CD14-positive monocyte (primary cell): ENCODE measurements at regions not wholly inside any gene's neighbourhood (a gene's known extent, or its start where the extent isn't known, plus 50 kb on each side); places are given as distances from the start of the nearest gene placed in this dataset.

Experiments
- DNase-seq, 3 donors: peaks; one replicate each; pipeline ENCODE4 v3.0.0-alpha.2; 2011 to 2022
- H2AFZ ChIP-seq: 2 replicates; pipeline ENCODE4 v1.6.0; 2012; ENCODE audit warnings: mild to moderate bottlenecking, low read depth, low read length, inconsistent platforms; ENCODE audit not compliant: insufficient read depth, poor library complexity, severe bottlenecking
- H3K27ac ChIP-seq, 2 donors: 1 replicate in 1 of 2; 2 replicates in 1 of 2; pipeline ENCODE4 v1.5.1; 2012 to 2013; ENCODE audit warnings: low read length in 2 of 2, control low read depth in 1 of 2, inconsistent platforms in 1 of 2, low read depth in 1 of 2, mild to moderate bottlenecking in 1 of 2
- H3K27me3 ChIP-seq, 2 donors: one replicate each; pipeline versions ENCODE4 v1.6.0 to v1.6.1; 2011 to 2013; ENCODE audit warnings: low read length in 2 of 2; ENCODE audit not compliant: control insufficient read depth in 2 of 2, insufficient read depth in 2 of 2
- H3K36me3 ChIP-seq, 2 donors: replicated peaks in 1 of 2; 1 replicate in 1 of 2; 2 replicates in 1 of 2; pipeline versions ENCODE4 v1.5.1 to v1.6.1; 2012 to 2013; ENCODE audit warnings: low read length in 2 of 2, control low read depth in 1 of 2, inconsistent platforms in 1 of 2, mild to moderate bottlenecking in 1 of 2; ENCODE audit not compliant: insufficient read depth in 2 of 2, control insufficient read depth in 1 of 2
- H3K4me1 ChIP-seq, 2 donors: 1 replicate in 1 of 2; 2 replicates in 1 of 2; pipeline versions ENCODE4 v1.5.1 to v1.6.1; 2012 to 2013; ENCODE audit warnings: low read length in 2 of 2, control low read depth in 1 of 2, inconsistent platforms in 1 of 2, mild to moderate bottlenecking in 1 of 2, moderate library complexity in 1 of 2; ENCODE audit not compliant: insufficient read depth in 2 of 2, control insufficient read depth in 1 of 2
- H3K4me2 ChIP-seq: replicated peaks from 2 replicates; pipeline ENCODE3; 2012; ENCODE audit warnings: low read length, moderate library complexity, mild to moderate bottlenecking; ENCODE audit not compliant: poor library complexity, severe bottlenecking; ENCODE audit errors: extremely low read depth
- H3K4me3 ChIP-seq, 3 experiments: fragments of 200-600 bp in 1 of 3; sonication (generic) in 1 of 3; replicated peaks in 1 of 3; 1 replicate in 2 of 3; 2 replicates in 1 of 3; pipeline ENCODE4 v1.5.1; 2011 to 2013; ENCODE audit warnings: low read length in 3 of 3, mild to moderate bottlenecking in 3 of 3, control low read depth in 2 of 3, low read depth in 2 of 3, inconsistent platforms in 1 of 3, moderate library complexity in 1 of 3
- H3K79me2 ChIP-seq: 2 replicates; pipeline ENCODE4 v1.6.0; 2012; ENCODE audit warnings: mild to moderate bottlenecking, control low read depth, inconsistent platforms, low read length, moderate library complexity; ENCODE audit not compliant: insufficient read depth
- H3K9ac ChIP-seq: 2 replicates; pipeline ENCODE4 v1.6.0; 2017; ENCODE audit warnings: low read length, mild to moderate bottlenecking; ENCODE audit not compliant: insufficient read depth, poor library complexity, severe bottlenecking
- H3K9me3 ChIP-seq, 2 donors: replicated peaks in 1 of 2; 1 replicate in 1 of 2; 2 replicates in 1 of 2; pipeline versions ENCODE4 v1.5.1 to v1.6.1; 2012 to 2013; ENCODE audit warnings: low read length in 2 of 2, control low read depth in 1 of 2; ENCODE audit not compliant: control insufficient read depth in 1 of 2, insufficient read depth in 1 of 2
- H4K20me1 ChIP-seq: 2 replicates; pipeline ENCODE4 v1.6.0; 2012; ENCODE audit warnings: mild to moderate bottlenecking, low read length, control low read depth, moderate library complexity; ENCODE audit not compliant: insufficient read depth
- H3K27ac Mint-ChIP-seq, 7 donors: one replicate each; pipeline ENCODE4 v1.8.0; 2020; ENCODE audit warnings: mild to moderate bottlenecking in 7 of 7, mixed read lengths in 7 of 7, moderate library complexity in 6 of 7, inconsistent platforms in 2 of 7
- H3K27me3 Mint-ChIP-seq, 3 donors: one replicate each; pipeline ENCODE4 v1.8.0; 2021 to 2022; ENCODE audit warnings: low read depth in 3 of 3, mild to moderate bottlenecking in 3 of 3, mixed read lengths in 3 of 3, moderate library complexity in 3 of 3, inconsistent platforms in 1 of 3
- H3K36me3 Mint-ChIP-seq, 2 donors: one replicate each; pipeline ENCODE4 v1.8.0; 2020; ENCODE audit warnings: mixed read lengths in 2 of 2, inconsistent platforms in 1 of 2, mild to moderate bottlenecking in 1 of 2
- H3K4me1 Mint-ChIP-seq: one replicate; pipeline ENCODE4 v1.8.0; 2020; ENCODE audit warnings: mild to moderate bottlenecking, mixed read lengths
- H3K4me3 Mint-ChIP-seq, 2 donors: one replicate each; pipeline ENCODE4 v1.8.0; 2020; ENCODE audit warnings: mild to moderate bottlenecking in 2 of 2, mixed read lengths in 2 of 2, moderate library complexity in 1 of 2
- H3K9me3 Mint-ChIP-seq, 7 donors: one replicate each; pipeline ENCODE4 v1.8.0; 2020 to 2022; ENCODE audit warnings: mixed read lengths in 7 of 7, mild to moderate bottlenecking in 6 of 7, moderate library complexity in 6 of 7, inconsistent platforms in 2 of 7
- WGBS: methylation state at CpG from one replicate; pipeline ENCODE4 v1.1.5; 2013; ENCODE audit warnings: missing lambda C conversion rate; ENCODE audit not compliant: insufficient coverage; 5-methylcytosine and 5-hydroxymethylcytosine counted together
- intact Hi-C, 2 donors: fragments of 100-400 bp; cut with micrococcal nuclease; formaldehyde crosslinking; loops; one replicate each; pipeline versions ENCODE4 v1.15.0 to v1.15.1; 2023
- TF ChIP-seq, protein P1 (sequence below): fragments of 200-600 bp; IDR thresholded peaks from one replicate; pipeline ENCODE4 v1.8.0; 2022; ENCODE audit warnings: antibody characterized with exemption, mild to moderate bottlenecking

DNA sequence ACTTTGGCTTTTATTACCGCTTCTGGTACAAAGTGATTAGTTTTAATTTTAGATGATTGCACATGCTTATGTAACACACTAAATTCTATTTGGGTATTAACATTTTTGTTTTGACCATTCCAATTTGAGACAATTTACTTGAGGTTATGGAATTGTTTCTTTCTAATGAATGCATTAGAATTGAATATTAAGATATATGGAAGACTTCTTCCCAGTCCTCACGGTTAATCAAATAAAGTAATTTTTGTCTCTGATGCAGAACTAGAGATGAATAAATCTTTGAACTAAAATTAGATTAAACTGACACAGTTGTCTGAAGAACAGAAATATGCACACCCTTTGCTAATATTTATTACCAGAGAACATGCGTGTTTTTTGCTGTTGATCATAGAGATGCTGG, 127.1 kb upstream of the FBXL17 start:
- no peak for DNase-seq
- no peak overlapping the region for H3K9ac ChIP-seq
- no peak overlapping the region for H2AFZ ChIP-seq
- TF ChIP-seq, protein P1, sequence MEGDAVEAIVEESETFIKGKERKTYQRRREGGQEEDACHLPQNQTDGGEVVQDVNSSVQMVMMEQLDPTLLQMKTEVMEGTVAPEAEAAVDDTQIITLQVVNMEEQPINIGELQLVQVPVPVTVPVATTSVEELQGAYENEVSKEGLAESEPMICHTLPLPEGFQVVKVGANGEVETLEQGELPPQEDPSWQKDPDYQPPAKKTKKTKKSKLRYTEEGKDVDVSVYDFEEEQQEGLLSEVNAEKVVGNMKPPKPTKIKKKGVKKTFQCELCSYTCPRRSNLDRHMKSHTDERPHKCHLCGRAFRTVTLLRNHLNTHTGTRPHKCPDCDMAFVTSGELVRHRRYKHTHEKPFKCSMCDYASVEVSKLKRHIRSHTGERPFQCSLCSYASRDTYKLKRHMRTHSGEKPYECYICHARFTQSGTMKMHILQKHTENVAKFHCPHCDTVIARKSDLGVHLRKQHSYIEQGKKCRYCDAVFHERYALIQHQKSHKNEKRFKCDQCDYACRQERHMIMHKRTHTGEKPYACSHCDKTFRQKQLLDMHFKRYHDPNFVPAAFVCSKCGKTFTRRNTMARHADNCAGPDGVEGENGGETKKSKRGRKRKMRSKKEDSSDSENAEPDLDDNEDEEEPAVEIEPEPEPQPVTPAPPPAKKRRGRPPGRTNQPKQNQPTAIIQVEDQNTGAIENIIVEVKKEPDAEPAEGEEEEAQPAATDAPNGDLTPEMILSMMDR = no peak
- H3K4me2 ChIP-seq = no peak overlapping the region
- no peaks in the 10 kb centered on the region for H3K27me3 ChIP-seq
- no peaks in the 10 kb centered on the region for H3K36me3 ChIP-seq
- no peaks in the 10 kb centered on the region for H3K4me1 ChIP-seq
- H3K9me3 Mint-ChIP-seq = no peaks in the 10 kb centered on the region
- H3K27me3 Mint-ChIP-seq = peaks cover 0 to 4% (median 2%) of the 10 kb centered on the region in 3 donors
- no peak overlapping the region for H3K27ac ChIP-seq
- no peak overlapping the region for H3K4me3 ChIP-seq
- no peak overlapping the region for H3K4me3 Mint-ChIP-seq
- no peak overlapping the region for H3K27ac Mint-ChIP-seq
- H4K20me1 ChIP-seq = no peaks in the 10 kb centered on the region
- intact Hi-C loops = no loop called here
- H3K4me1 Mint-ChIP-seq = no peaks in the 10 kb centered on the region
- H3K79me2 ChIP-seq = no peaks in the 10 kb centered on the region
- H3K36me3 Mint-ChIP-seq = no peaks in the 10 kb centered on the region
- no peaks in the 10 kb centered on the region for H3K9me3 ChIP-seq
- WGBS = no CpG with 5 or more reads among the region's 3 CpGs

GRCh38 chr5:108507631-108508030, 125.7 kb upstream of the FBXL17 start:
- Histone ChIP-seq H3K79me2 (no peaks in the 10 kb centered on the region), H3K9ac (no peak overlapping the region), H3K27me3 (no peaks in the 10 kb centered on the region), H3K27ac (no peak overlapping the region), H4K20me1 (no peaks in the 10 kb centered on the region), H3K4me2 (no peak overlapping the region), H2AFZ (no peak overlapping the region), H3K9me3 (no peaks in the 10 kb centered on the region), H3K4me3 (no peak overlapping the region), H3K36me3 (no peaks in the 10 kb centered on the region), H3K4me1 (no peaks in the 10 kb centered on the region)
- H3K36me3 Mint-ChIP-seq = no peaks in the 10 kb centered on the region
- no CpG with 5 or more reads among the region's 2 CpGs for WGBS
- no peak overlapping the region for H3K27ac Mint-ChIP-seq
- H3K4me3 Mint-ChIP-seq = no peak overlapping the region
- intact Hi-C loops = no loop called here
- TF ChIP-seq, protein P1 = no peak
- peaks cover 0 to 3% (median 0%) of the 10 kb centered on the region in 3 donors for H3K27me3 Mint-ChIP-seq
- no peaks in the 10 kb centered on the region for H3K4me1 Mint-ChIP-seq
- no peak for DNase-seq
- H3K9me3 Mint-ChIP-seq = no peaks in the 10 kb centered on the region
